Activated CD8-positive, alpha-beta T cell treated with anti-CD3 and anti-CD28 coated beads for 36 hours (primary cell): ENCODE measurements at regions not wholly inside any gene's neighbourhood (a gene's known extent, or its start where the extent isn't known, plus 50 kb on each side); places are given as distances from the start of the nearest gene placed in this dataset.
"Not testable (repeated sequence)": the region's sequence is repeated elsewhere in the genome, so short reads cannot be mapped to it uniquely, and the experiment has no call there.

Experiments used
- ATAC-seq: fragments of 200-7000 bp; cut with Tn5 transposase; one replicate; pipeline ENCODE4 v1.10.0; 2021; ENCODE audit warnings: mild to moderate bottlenecking, moderate library complexity
- CTCF ChIA-PET: fragments of 350-600 bp; sonication (Branson Sonifier 250); formaldehyde crosslinking; loops from one replicate; lab custom pipeline; 2021; ENCODE audit warnings: antibody characterized with exemption; lab: Charles Lee
- POLR2A ChIA-PET: fragments of 350-600 bp; sonication (Branson Sonifier 250); formaldehyde crosslinking; loops from one replicate; lab custom pipeline; 2021; ENCODE audit warnings: antibody characterized with exemption; lab: Charles Lee
- DNase-seq: peaks from one replicate; pipeline ENCODE4 v3.0.0-alpha.2; 2020
- H3K27ac Mint-ChIP-seq: one replicate; pipeline ENCODE4 v1.8.0; 2021; ENCODE audit warnings: mild to moderate bottlenecking, mixed read lengths
- H3K27me3 Mint-ChIP-seq: one replicate; pipeline ENCODE4 v1.8.0; 2021; ENCODE audit warnings: mixed read lengths
- H3K36me3 Mint-ChIP-seq: one replicate; pipeline ENCODE4 v1.8.0; 2021; ENCODE audit warnings: low read depth, mixed read lengths
- H3K4me1 Mint-ChIP-seq: one replicate; pipeline ENCODE4 v1.8.0; 2021; ENCODE audit warnings: low read depth, mixed read lengths
- H3K4me3 Mint-ChIP-seq: one replicate; pipeline ENCODE4 v1.8.0; 2021; ENCODE audit warnings: mild to moderate bottlenecking, moderate library complexity, mixed read lengths
- H3K9me3 Mint-ChIP-seq: one replicate; pipeline ENCODE4 v1.8.0; 2021; ENCODE audit warnings: mixed read lengths
- intact Hi-C: fragments of 100-400 bp; cut with micrococcal nuclease; formaldehyde crosslinking; loops from one replicate; pipeline ENCODE4 v1.10.0; 2022
- TF ChIP-seq, protein P1 (sequence below): fragments of 200-600 bp; IDR thresholded peaks from one replicate; pipeline ENCODE4 v1.8.0; 2022; ENCODE audit warnings: antibody characterized with exemption, mild to moderate bottlenecking

GRCh38 chr14:45940318-45940717 is 687.3 kb upstream of the MIS18BP1 start:
- TF ChIP-seq, protein P1, sequence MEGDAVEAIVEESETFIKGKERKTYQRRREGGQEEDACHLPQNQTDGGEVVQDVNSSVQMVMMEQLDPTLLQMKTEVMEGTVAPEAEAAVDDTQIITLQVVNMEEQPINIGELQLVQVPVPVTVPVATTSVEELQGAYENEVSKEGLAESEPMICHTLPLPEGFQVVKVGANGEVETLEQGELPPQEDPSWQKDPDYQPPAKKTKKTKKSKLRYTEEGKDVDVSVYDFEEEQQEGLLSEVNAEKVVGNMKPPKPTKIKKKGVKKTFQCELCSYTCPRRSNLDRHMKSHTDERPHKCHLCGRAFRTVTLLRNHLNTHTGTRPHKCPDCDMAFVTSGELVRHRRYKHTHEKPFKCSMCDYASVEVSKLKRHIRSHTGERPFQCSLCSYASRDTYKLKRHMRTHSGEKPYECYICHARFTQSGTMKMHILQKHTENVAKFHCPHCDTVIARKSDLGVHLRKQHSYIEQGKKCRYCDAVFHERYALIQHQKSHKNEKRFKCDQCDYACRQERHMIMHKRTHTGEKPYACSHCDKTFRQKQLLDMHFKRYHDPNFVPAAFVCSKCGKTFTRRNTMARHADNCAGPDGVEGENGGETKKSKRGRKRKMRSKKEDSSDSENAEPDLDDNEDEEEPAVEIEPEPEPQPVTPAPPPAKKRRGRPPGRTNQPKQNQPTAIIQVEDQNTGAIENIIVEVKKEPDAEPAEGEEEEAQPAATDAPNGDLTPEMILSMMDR, result no peak
- POLR2A ChIA-PET, result no interaction called here
- H3K4me1 Mint-ChIP-seq, result no peaks in the 10 kb centered on the region
- ATAC-seq, result no peak
- intact Hi-C loops, result no loop called here
- peaks cover 6% of the 10 kb centered on the region for H3K9me3 Mint-ChIP-seq
- H3K36me3 Mint-ChIP-seq, result no peaks in the 10 kb centered on the region
- no peak overlapping the region for H3K27ac Mint-ChIP-seq
- no peak for DNase-seq
- H3K27me3 Mint-ChIP-seq, result no peaks in the 10 kb centered on the region
- CTCF ChIA-PET, result no interaction called here
- H3K4me3 Mint-ChIP-seq, result no peak overlapping the region

DNA sequence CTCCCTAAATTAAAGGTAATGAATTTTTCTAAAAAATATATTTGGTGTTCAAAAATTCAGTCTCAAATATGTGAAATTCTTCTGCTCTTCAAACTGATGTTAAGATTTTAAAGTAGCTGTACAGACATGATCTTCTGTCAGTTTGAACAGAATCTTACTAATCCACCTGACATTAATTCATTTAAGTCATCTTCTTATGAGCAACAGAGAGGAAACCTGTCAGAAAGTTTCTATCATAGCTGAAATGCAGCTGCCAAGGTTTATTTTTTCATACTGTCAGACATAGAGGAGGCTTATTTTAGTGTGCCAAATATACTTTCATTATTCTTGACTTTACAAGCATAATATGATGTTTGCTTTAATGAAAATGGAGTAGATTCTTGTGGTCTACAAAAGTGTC is 686.6 kb upstream of the MIS18BP1 start:
- TF ChIP-seq, protein P1, result no peak
- ATAC-seq (no peak), DNase-seq (no peak)
- no peak overlapping the region for H3K4me3 Mint-ChIP-seq
- H3K4me1 Mint-ChIP-seq, result no peaks in the 10 kb centered on the region
- H3K27ac Mint-ChIP-seq, result no peak overlapping the region
- intact Hi-C loops, result no loop called here
- no peaks in the 10 kb centered on the region for H3K36me3 Mint-ChIP-seq
- POLR2A ChIA-PET, result no interaction called here
- H3K27me3 Mint-ChIP-seq, result no peaks in the 10 kb centered on the region
- CTCF ChIA-PET, result no interaction called here
- peaks cover 7% of the 10 kb centered on the region for H3K9me3 Mint-ChIP-seq

DNA sequence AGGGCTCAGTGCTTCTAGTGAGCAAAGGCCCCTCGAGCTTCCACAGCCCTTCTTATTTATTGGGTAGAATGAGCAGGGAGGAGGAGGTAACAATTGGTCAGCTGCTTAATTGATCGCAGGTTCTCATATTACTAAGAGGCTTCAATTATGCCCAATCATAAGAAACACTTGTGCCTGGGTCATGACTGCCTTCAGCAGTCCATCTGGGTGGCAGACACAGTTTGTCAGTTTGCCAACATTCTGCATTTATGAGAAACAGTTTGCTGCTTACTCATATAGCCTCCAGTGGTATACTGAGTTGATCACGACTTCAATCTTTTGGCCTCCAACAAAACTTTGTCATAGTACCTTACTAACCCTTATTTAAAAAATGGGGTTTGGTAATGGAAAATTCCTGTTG is 667.0 kb upstream of the MIS18BP1 start:
- CTCF ChIA-PET, H3K27me3 Mint-ChIP-seq, H3K36me3 Mint-ChIP-seq, H3K4me3 Mint-ChIP-seq, POLR2A ChIA-PET, H3K4me1 Mint-ChIP-seq, DNase-seq, ATAC-seq, intact Hi-C loops, H3K27ac Mint-ChIP-seq: not testable (repeated sequence)
- peaks cover 13% of the 10 kb centered on the region for H3K9me3 Mint-ChIP-seq

GRCh38 chr14:45916340-45916953 is 663.4 kb upstream of the MIS18BP1 start:
- Mint-ChIP-seq H3K27ac (no peak overlapping the region), H3K4me3 (no peak overlapping the region), H3K36me3 (no peaks in the 10 kb centered on the region), H3K27me3 (no peaks in the 10 kb centered on the region), H3K4me1 (no peaks in the 10 kb centered on the region), H3K9me3 (peaks cover 16% of the 10 kb centered on the region)
- CTCF ChIA-PET, result no interaction called here
- POLR2A ChIA-PET, result no interaction called here
- ATAC-seq (no peak), DNase-seq (no peak)
- TF ChIP-seq, protein P1, result no peak
- intact Hi-C loops, result no loop called here

- CTCF ChIA-PET, result no interaction called here
- ATAC-seq (no peak), DNase-seq (no peak)
- Mint-ChIP-seq H3K27me3 (no peaks in the 10 kb centered on the region), H3K9me3 (peaks cover 3% of the 10 kb centered on the region), H3K36me3 (no peaks in the 10 kb centered on the region), H3K4me3 (no peak overlapping the region), H3K27ac (no peak overlapping the region), H3K4me1 (no peaks in the 10 kb centered on the region)
- TF ChIP-seq, protein P1, result no peak
- POLR2A ChIA-PET, result no interaction called here
- intact Hi-C loops, result no loop called here
These were observed 654.8 kb upstream of the MIS18BP1 start for GRCh38 chr14:45907782-45908181.

- Mint-ChIP-seq H3K4me3 (no peak overlapping the region), H3K4me1 (no peaks in the 10 kb centered on the region), H3K36me3 (no peaks in the 10 kb centered on the region), H3K27me3 (no peaks in the 10 kb centered on the region), H3K27ac (no peak overlapping the region), H3K9me3 (peaks cover 5% of the 10 kb centered on the region)
- ATAC-seq (no peak), DNase-seq (no peak)
- intact Hi-C loops, result no loop called here
- TF ChIP-seq, protein P1, result no peak
- ChIA-PET CTCF (no interaction called here), POLR2A (no interaction called here)
These were observed 653.3 kb upstream of the MIS18BP1 start for GRCh38 chr14:45906257-45906656.
